Activated CD4-positive, CD25-positive, alpha-beta regulatory T cell treated with anti-CD3 and anti-CD28 coated beads, Interleukin-2, amount 50 U/mL, for 24 hours (primary cell): ENCODE measurements at regions not wholly inside any gene's neighbourhood (a gene's known extent, or its start where the extent isn't known, plus 50 kb on each side); places are given as distances from the start of the nearest gene placed in this dataset.
"Not testable (repeated sequence)": the region's sequence is repeated elsewhere in the genome, so short reads cannot be mapped to it uniquely, and the experiment has no call there.

Source experiments
- ATAC-seq, 2 donors: fragments of 150-1000 bp; cut with Tn5 transposase; one replicate each; pipeline ENCODE4 v1.10.0; 2021; ENCODE audit warnings: mild to moderate bottlenecking in 1 of 2, moderate library complexity in 1 of 2

- not testable (repeated sequence) for ATAC-seq
Observed at GRCh38 chr6:58117162-58117561, 799.7 kb downstream of the PRIM2 start.

GRCh38 chr6:58121616-58122015 lies 804.2 kb downstream of the PRIM2 start:
- ATAC-seq = not testable (repeated sequence)

- ATAC-seq = not testable (repeated sequence)
Observed at GRCh38 chr6:58123770-58124169, 806.3 kb downstream of the PRIM2 start.

GRCh38 chr6:58128549-58128948 lies 811.1 kb downstream of the PRIM2 start:
- not testable (repeated sequence) for ATAC-seq

GRCh38 chr6:58129098-58129497 lies 811.7 kb downstream of the PRIM2 start:
- not testable (repeated sequence) for ATAC-seq

GRCh38 chr6:58139746-58140145 lies 822.3 kb downstream of the PRIM2 start:
- ATAC-seq = not testable (repeated sequence)

GRCh38 chr6:58171025-58171424 lies 853.6 kb downstream of the PRIM2 start:
- not testable (repeated sequence) for ATAC-seq

- ATAC-seq = not testable (repeated sequence)
Observed at GRCh38 chr6:58181557-58182065, 864.2 kb downstream of the PRIM2 start.

GRCh38 chr6:58185300-58185699 lies 867.9 kb downstream of the PRIM2 start:
- not testable (repeated sequence) for ATAC-seq

GRCh38 chr6:58193209-58193608 lies 875.8 kb downstream of the PRIM2 start:
- ATAC-seq = not testable (repeated sequence)

GRCh38 chr6:58198301-58198700 lies 880.9 kb downstream of the PRIM2 start:
- ATAC-seq = no peak

- ATAC-seq = not testable (repeated sequence)
Observed at GRCh38 chr6:58237124-58237523, 919.7 kb downstream of the PRIM2 start.

- ATAC-seq = not testable (repeated sequence)
Observed at GRCh38 chr6:58238421-58238820, 921.0 kb downstream of the PRIM2 start.

- ATAC-seq = not testable (repeated sequence)
Observed at GRCh38 chr6:58257625-58258024, 940.2 kb downstream of the PRIM2 start.

- no peak for ATAC-seq
Observed at GRCh38 chr6:58290177-58290576, 972.7 kb downstream of the PRIM2 start.

- ATAC-seq = not testable (repeated sequence)
Observed at GRCh38 chr6:58291319-58291718, 973.9 kb downstream of the PRIM2 start.

GRCh38 chr6:58307901-58308300 lies 990.5 kb downstream of the PRIM2 start:
- not testable (repeated sequence) for ATAC-seq

GRCh38 chr6:58332108-58332507 lies 1014.7 kb downstream of the PRIM2 start:
- ATAC-seq = not testable (repeated sequence)

- ATAC-seq = not testable (repeated sequence)
Observed at GRCh38 chr6:58342287-58342686, 1024.9 kb downstream of the PRIM2 start.

- not testable (repeated sequence) for ATAC-seq
Observed at GRCh38 chr6:58347534-58347933, 1030.1 kb downstream of the PRIM2 start.

GRCh38 chr6:58351619-58352018 lies 1034.2 kb downstream of the PRIM2 start:
- ATAC-seq = not testable (repeated sequence)

- not testable (repeated sequence) for ATAC-seq
Observed at GRCh38 chr6:58358452-58358851, 1041.0 kb downstream of the PRIM2 start.

GRCh38 chr6:58365856-58366255 lies 1048.4 kb downstream of the PRIM2 start:
- ATAC-seq = not testable (repeated sequence)

- not testable (repeated sequence) for ATAC-seq
Observed at GRCh38 chr6:58406659-58407058, 1089.2 kb downstream of the PRIM2 start.

- ATAC-seq = no peak
Observed at GRCh38 chr6:58419321-58419720, 1101.9 kb downstream of the PRIM2 start.
